Keratinocyte (primary cell): ENCODE measurements at regions not wholly inside any gene's neighbourhood (a gene's known extent, or its start where the extent isn't known, plus 50 kb on each side); places are given as distances from the start of the nearest gene placed in this dataset.
A peak's percentile ranks its signal among the peaks of the same experiment; 100 is the strongest.

Source experiments
- DNase-seq: peaks from one replicate; pipeline ENCODE4 v3.0.0-alpha.2; 2011; ENCODE audit warnings: low read depth, missing footprints, low spot score
- FAIRE-seq: peaks from 2 replicates; lab custom pipeline; 2011; peaks lifted over from hg19 to GRCh38; lab: Jason Lieb, UNC
- H2AFZ ChIP-seq: 2 replicates; pipeline ENCODE4 v1.6.0; 2012; ENCODE audit warnings: low read length, control low read depth, inconsistent platforms; ENCODE audit not compliant: control insufficient read depth
- H3K27ac ChIP-seq: 2 replicates; pipeline ENCODE4 v1.5.1; 2011; ENCODE audit warnings: low read length; ENCODE audit not compliant: control insufficient read depth, insufficient read depth
- H3K27me3 ChIP-seq: 3 replicates; pipeline ENCODE4 v1.6.0; 2011; ENCODE audit warnings: low read length; ENCODE audit not compliant: control insufficient read depth, insufficient read depth; ENCODE audit errors: extremely low read depth
- H3K36me3 ChIP-seq, 2 experiments: 2 replicates in 1 of 2; 3 replicates in 1 of 2; pipeline ENCODE4 v1.5.1; 2011; ENCODE audit warnings: low read length in 2 of 2, mild to moderate bottlenecking in 1 of 2; ENCODE audit not compliant: control insufficient read depth in 2 of 2, insufficient read depth in 2 of 2; ENCODE audit errors: extremely low read depth in 1 of 2
- H3K4me1 ChIP-seq: 3 replicates; pipeline ENCODE4 v1.5.1; 2011; ENCODE audit warnings: low read length; ENCODE audit not compliant: control insufficient read depth, insufficient read depth; ENCODE audit errors: extremely low read depth
- H3K4me2 ChIP-seq: 3 replicates; pipeline ENCODE4 v1.6.0; 2011; ENCODE audit warnings: low read depth, low read length; ENCODE audit not compliant: control insufficient read depth, insufficient read depth; ENCODE audit errors: extremely low read depth
- H3K4me3 ChIP-seq, 3 experiments: fragments of 200-600 bp in 1 of 3; sonication (generic) in 1 of 3; 2 replicates in 2 of 3; 3 replicates in 1 of 3; pipeline ENCODE4 v1.5.1; 2011 to 2016; ENCODE audit warnings: low read length in 3 of 3, mild to moderate bottlenecking in 3 of 3, control low read depth in 2 of 3, inconsistent platforms in 1 of 3, low read depth in 1 of 3, mixed read lengths in 1 of 3, mixed run types in 1 of 3, moderate library complexity in 1 of 3; ENCODE audit not compliant: control insufficient read depth in 2 of 3, insufficient read depth in 2 of 3; ENCODE audit errors: extremely low read depth in 1 of 3
- H3K79me2 ChIP-seq: 2 replicates; pipeline ENCODE4 v1.6.0; 2012; ENCODE audit warnings: low read length; ENCODE audit not compliant: control insufficient read depth, insufficient read depth
- H3K9ac ChIP-seq: 3 replicates; pipeline ENCODE4 v1.6.0; 2011; ENCODE audit warnings: low read length; ENCODE audit not compliant: control insufficient read depth, insufficient read depth; ENCODE audit errors: extremely low read depth
- H3K9me1 ChIP-seq: 3 replicates; pipeline ENCODE4 v1.6.0; 2011; ENCODE audit warnings: low read length; ENCODE audit not compliant: control insufficient read depth, insufficient read depth; ENCODE audit errors: extremely low read depth
- H3K9me3 ChIP-seq: 2 replicates; pipeline ENCODE4 v1.5.1; 2012; ENCODE audit warnings: low read depth, low read length; ENCODE audit not compliant: control insufficient read depth
- H4K20me1 ChIP-seq: 3 replicates; pipeline ENCODE4 v1.6.0; 2011; ENCODE audit warnings: low read length; ENCODE audit not compliant: control insufficient read depth, insufficient read depth; ENCODE audit errors: extremely low read depth
- EZH2 ChIP-seq: IDR thresholded peaks from one replicate; pipeline ENCODE4 v1.6.1; 2012; ENCODE audit warnings: inconsistent platforms, mild to moderate bottlenecking, low read length, moderate library complexity
- dilution Hi-C: fragments of 300-500 bp; cut with MboI; formaldehyde crosslinking; loops from one replicate; pipeline ENCODE4 v1.7.0; 2020; ENCODE audit warnings: low sequenced_read_pairs; ENCODE audit not compliant: extremely low pct_ligation_motif_present
- TF ChIP-seq, protein P1 (sequence below), 3 experiments: IDR thresholded peaks in 1 of 3; conservative IDR thresholded peaks in 1 of 3; optimal IDR thresholded peaks in 1 of 3; 2 replicates in 2 of 3; 3 replicates in 1 of 3; pipeline versions ENCODE3 to v1.5.1; 2011; ENCODE audit warnings: low read length in 3 of 3, mild to moderate bottlenecking in 3 of 3, moderate library complexity in 2 of 3, control low read depth in 1 of 3, inconsistent platforms in 1 of 3; ENCODE audit not compliant: insufficient read depth in 2 of 3; ENCODE audit errors: extremely low read depth in 1 of 3

GRCh38 chr1:78755986-78756385 lies 106.4 kb downstream of the IFI44 start:
- H3K9me1 ChIP-seq: no peaks in the 10 kb centered on the region
- H3K4me3 ChIP-seq: no peak overlapping the region
- peak; percentile 94 for FAIRE-seq
- TF ChIP-seq EZH2: no peak
- TF ChIP-seq, protein P1, sequence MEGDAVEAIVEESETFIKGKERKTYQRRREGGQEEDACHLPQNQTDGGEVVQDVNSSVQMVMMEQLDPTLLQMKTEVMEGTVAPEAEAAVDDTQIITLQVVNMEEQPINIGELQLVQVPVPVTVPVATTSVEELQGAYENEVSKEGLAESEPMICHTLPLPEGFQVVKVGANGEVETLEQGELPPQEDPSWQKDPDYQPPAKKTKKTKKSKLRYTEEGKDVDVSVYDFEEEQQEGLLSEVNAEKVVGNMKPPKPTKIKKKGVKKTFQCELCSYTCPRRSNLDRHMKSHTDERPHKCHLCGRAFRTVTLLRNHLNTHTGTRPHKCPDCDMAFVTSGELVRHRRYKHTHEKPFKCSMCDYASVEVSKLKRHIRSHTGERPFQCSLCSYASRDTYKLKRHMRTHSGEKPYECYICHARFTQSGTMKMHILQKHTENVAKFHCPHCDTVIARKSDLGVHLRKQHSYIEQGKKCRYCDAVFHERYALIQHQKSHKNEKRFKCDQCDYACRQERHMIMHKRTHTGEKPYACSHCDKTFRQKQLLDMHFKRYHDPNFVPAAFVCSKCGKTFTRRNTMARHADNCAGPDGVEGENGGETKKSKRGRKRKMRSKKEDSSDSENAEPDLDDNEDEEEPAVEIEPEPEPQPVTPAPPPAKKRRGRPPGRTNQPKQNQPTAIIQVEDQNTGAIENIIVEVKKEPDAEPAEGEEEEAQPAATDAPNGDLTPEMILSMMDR (optimal IDR thresholded peaks at IDR 0.05 in 1 of 3, IDR thresholded peaks at IDR 0.05 in 1 of 3, conservative IDR thresholded peaks at IDR 0.05 in 1 of 3; ENCODE audit: extremely low read depth in 1 of 3, insufficient read depth in 2 of 3, low read length in 3 of 3): no peak
- DNase-seq: peak; percentile 5
- H3K27me3 ChIP-seq: no peaks in the 10 kb centered on the region
- no peak overlapping the region for H3K9ac ChIP-seq
- H3K4me2 ChIP-seq: no peak overlapping the region
- H4K20me1 ChIP-seq: no peaks in the 10 kb centered on the region
- peaks cover 10% of the 10 kb centered on the region for H3K4me1 ChIP-seq
- peak overlapping the region; percentile 45 for H3K27ac ChIP-seq
- dilution Hi-C loops: no loop called here
- H3K79me2 ChIP-seq: no peaks in the 10 kb centered on the region
- no peaks in the 10 kb centered on the region for H3K9me3 ChIP-seq
- peak overlapping the region; percentile 66 for H2AFZ ChIP-seq
- no peaks in the 10 kb centered on the region for H3K36me3 ChIP-seq

DNA sequence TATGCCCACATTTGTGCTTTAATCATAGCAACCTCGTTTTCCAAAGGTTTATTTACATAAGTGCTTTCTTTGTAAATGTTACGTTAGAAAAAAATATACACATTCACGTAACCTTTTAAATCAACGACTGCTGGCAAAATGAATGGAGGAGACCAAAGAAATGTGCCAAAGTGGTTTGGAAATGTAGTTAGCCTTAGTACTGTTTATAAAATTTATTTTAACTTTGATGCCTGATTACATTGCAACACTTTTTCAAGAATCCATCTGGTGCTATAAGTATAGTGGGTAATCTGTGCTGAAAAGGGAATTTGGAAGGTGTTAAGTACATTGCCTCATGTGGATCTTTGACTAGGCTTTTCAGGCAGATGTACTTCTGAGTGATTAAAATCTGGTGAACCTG lies 108.9 kb downstream of the IFI44 start:
- H3K79me2 ChIP-seq: no peaks in the 10 kb centered on the region
- H3K4me1 ChIP-seq: peaks cover 10% of the 10 kb centered on the region
- H3K4me3 ChIP-seq: no peak overlapping the region
- TF ChIP-seq EZH2: no peak
- no peak overlapping the region for H3K27ac ChIP-seq
- no peak overlapping the region for H3K4me2 ChIP-seq
- H3K27me3 ChIP-seq: no peaks in the 10 kb centered on the region
- dilution Hi-C loops: no loop called here
- no peaks in the 10 kb centered on the region for H3K9me1 ChIP-seq
- H3K9ac ChIP-seq: no peak overlapping the region
- DNase-seq (no peak), FAIRE-seq (no peak)
- no peaks in the 10 kb centered on the region for H3K36me3 ChIP-seq
- H2AFZ ChIP-seq: no peak overlapping the region
- no peaks in the 10 kb centered on the region for H3K9me3 ChIP-seq
- no peaks in the 10 kb centered on the region for H4K20me1 ChIP-seq

GRCh38 chr1:78759881-78760280 lies 110.2 kb downstream of the IFI44 start:
- dilution Hi-C loops: no loop called here
- FAIRE-seq: no peak
- no peak overlapping the region for H3K9ac ChIP-seq

More at GRCh38 chr1:78759881-78760280, 110.2 kb downstream of the IFI44 start:
- H3K27me3 ChIP-seq: no peaks in the 10 kb centered on the region
- peaks cover 10% of the 10 kb centered on the region for H3K4me1 ChIP-seq
- no peaks in the 10 kb centered on the region for H3K9me3 ChIP-seq
- H2AFZ ChIP-seq: no peak overlapping the region
- TF ChIP-seq, protein P1 (optimal IDR thresholded peaks at IDR 0.05 in 1 of 3, IDR thresholded peaks at IDR 0.05 in 1 of 3, conservative IDR thresholded peaks at IDR 0.05 in 1 of 3; ENCODE audit: extremely low read depth in 1 of 3, insufficient read depth in 2 of 3, low read length in 3 of 3): no peak
- no peak for TF ChIP-seq EZH2
- H3K36me3 ChIP-seq: no peaks in the 10 kb centered on the region
- no peaks in the 10 kb centered on the region for H3K79me2 ChIP-seq
- no peak overlapping the region for H3K4me2 ChIP-seq
- no peaks in the 10 kb centered on the region for H3K9me1 ChIP-seq
- H3K27ac ChIP-seq: no peak overlapping the region
- no peak for DNase-seq
- H4K20me1 ChIP-seq: no peaks in the 10 kb centered on the region
- no peak overlapping the region for H3K4me3 ChIP-seq
